ENCODE measurements at regions not wholly inside any gene's neighbourhood (a gene's known extent, or its start where the extent isn't known, plus 50 kb on each side); places are given as distances from the start of the nearest gene placed in this dataset.

DNA sequence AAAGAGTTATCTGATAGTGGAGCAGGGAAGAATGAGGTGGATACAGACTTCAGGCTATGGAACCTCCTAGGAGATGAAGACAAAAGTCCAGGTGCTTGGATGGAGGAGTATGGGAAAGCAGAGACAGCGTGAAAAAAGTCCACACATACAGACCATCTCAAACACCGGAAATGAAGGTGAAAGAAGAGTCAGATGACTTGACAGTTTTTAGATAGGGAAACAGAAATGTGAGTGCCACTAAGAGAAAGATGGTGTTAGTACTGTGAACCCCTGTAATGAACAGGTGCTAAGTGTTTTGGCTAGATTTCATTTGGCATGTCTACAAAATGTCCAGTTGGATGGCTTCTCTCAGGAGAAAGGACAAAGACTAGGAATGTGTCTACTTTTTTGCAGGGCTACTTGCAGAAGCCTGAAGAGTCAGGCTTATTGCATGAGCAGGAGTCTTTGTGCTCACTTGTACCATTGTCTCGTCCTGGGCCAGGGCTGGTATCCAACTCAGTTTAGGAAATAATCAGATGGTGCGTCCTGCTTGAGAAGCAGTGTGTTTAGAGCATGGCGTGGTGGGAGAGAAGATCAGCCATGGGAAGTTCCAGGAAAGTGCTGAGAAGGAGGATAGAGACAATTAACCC is 90.6 kb upstream of the STARD4 start:
- H3K27me3 Mint-ChIP-seq (ENCODE audit: low read depth): no peaks in the 10 kb centered on the region
- POLR2A ChIA-PET: no interaction called here

GRCh38 chr5:111598996-111599395 is 86.7 kb upstream of the STARD4 start:
- H3K36me3 Mint-ChIP-seq: no peaks in the 10 kb centered on the region
- TF ChIP-seq, protein P1, sequence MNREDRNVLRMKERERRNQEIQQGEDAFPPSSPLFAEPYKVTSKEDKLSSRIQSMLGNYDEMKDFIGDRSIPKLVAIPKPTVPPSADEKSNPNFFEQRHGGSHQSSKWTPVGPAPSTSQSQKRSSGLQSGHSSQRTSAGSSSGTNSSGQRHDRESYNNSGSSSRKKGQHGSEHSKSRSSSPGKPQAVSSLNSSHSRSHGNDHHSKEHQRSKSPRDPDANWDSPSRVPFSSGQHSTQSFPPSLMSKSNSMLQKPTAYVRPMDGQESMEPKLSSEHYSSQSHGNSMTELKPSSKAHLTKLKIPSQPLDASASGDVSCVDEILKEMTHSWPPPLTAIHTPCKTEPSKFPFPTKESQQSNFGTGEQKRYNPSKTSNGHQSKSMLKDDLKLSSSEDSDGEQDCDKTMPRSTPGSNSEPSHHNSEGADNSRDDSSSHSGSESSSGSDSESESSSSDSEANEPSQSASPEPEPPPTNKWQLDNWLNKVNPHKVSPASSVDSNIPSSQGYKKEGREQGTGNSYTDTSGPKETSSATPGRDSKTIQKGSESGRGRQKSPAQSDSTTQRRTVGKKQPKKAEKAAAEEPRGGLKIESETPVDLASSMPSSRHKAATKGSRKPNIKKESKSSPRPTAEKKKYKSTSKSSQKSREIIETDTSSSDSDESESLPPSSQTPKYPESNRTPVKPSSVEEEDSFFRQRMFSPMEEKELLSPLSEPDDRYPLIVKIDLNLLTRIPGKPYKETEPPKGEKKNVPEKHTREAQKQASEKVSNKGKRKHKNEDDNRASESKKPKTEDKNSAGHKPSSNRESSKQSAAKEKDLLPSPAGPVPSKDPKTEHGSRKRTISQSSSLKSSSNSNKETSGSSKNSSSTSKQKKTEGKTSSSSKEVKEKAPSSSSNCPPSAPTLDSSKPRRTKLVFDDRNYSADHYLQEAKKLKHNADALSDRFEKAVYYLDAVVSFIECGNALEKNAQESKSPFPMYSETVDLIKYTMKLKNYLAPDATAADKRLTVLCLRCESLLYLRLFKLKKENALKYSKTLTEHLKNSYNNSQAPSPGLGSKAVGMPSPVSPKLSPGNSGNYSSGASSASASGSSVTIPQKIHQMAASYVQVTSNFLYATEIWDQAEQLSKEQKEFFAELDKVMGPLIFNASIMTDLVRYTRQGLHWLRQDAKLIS (CRISPR knock-in tag; IDR thresholded peaks at IDR 0.05; ENCODE audit: borderline replicate concordance): no peak
- TF ChIP-seq ZNF396 (CRISPR knock-in tag; IDR thresholded peaks at IDR 0.05; ENCODE audit: borderline replicate concordance): no peak
- TF ChIP-seq ERG (CRISPR knock-in tag; IDR thresholded peaks at IDR 0.05): no peak
- no peak for TF ChIP-seq ZNF232 (CRISPR knock-in tag; IDR thresholded peaks at IDR 0.05)
- no peak for TF ChIP-seq SOX15 (CRISPR knock-in tag; IDR thresholded peaks at IDR 0.05)
- no peak for TF ChIP-seq ZBTB21 (CRISPR knock-in tag; IDR thresholded peaks at IDR 0.05; ENCODE audit: borderline replicate concordance)
- TF ChIP-seq JAZF1 (CRISPR knock-in tag; IDR thresholded peaks at IDR 0.05): no peak
- TF ChIP-seq TCF7 (CRISPR knock-in tag; IDR thresholded peaks at IDR 0.05; ENCODE audit: low read depth): no peak
- no peak for TF ChIP-seq FOXJ3 (CRISPR knock-in tag; IDR thresholded peaks at IDR 0.05; ENCODE audit: borderline replicate concordance)
- TF ChIP-seq ZNF317 (CRISPR knock-in tag; IDR thresholded peaks at IDR 0.05; ENCODE audit: borderline replicate concordance, low read depth): no peak
- no peak for TF ChIP-seq E2F1 (CRISPR knock-in tag; IDR thresholded peaks at IDR 0.05)
- TF ChIP-seq TEAD4 (CRISPR knock-in tag; IDR thresholded peaks at IDR 0.05): no peak
- TF ChIP-seq, protein P2, sequence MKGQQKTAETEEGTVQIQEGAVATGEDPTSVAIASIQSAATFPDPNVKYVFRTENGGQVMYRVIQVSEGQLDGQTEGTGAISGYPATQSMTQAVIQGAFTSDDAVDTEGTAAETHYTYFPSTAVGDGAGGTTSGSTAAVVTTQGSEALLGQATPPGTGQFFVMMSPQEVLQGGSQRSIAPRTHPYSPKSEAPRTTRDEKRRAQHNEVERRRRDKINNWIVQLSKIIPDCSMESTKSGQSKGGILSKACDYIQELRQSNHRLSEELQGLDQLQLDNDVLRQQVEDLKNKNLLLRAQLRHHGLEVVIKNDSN (CRISPR knock-in tag; IDR thresholded peaks at IDR 0.05): no peak
- TF ChIP-seq NFATC4 (CRISPR knock-in tag; IDR thresholded peaks at IDR 0.05): no peak
- no peak for TF ChIP-seq OVOL2 (CRISPR knock-in tag; IDR thresholded peaks at IDR 0.05; ENCODE audit: borderline replicate concordance)
- TF ChIP-seq CBFB (CRISPR knock-in tag; IDR thresholded peaks at IDR 0.05; ENCODE audit: low read depth): no peak
- TF ChIP-seq, protein P3, sequence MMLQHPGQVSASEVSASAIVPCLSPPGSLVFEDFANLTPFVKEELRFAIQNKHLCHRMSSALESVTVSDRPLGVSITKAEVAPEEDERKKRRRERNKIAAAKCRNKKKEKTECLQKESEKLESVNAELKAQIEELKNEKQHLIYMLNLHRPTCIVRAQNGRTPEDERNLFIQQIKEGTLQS (CRISPR knock-in tag; conservative IDR thresholded peaks at IDR 0.05): no peak
- ATAC-seq (no peak), DNase-seq (ENCODE audit: low spot score) (no peak)
- H3K9me3 Mint-ChIP-seq: no peaks in the 10 kb centered on the region; the same call in none of the 2 replicates
- no peaks in the 10 kb centered on the region for H3K27me3 Mint-ChIP-seq (ENCODE audit: low read depth)
- H3K4me1 Mint-ChIP-seq: peaks cover 16% of the 10 kb centered on the region
- POLR2A ChIA-PET: no interaction called here
- CTCF ChIA-PET: interaction anchor here (1.5 kb wide), 1 partner anchor 68 kb away, joined by 4 read pairs; no protein-coding TSS in a partner anchor
- H3K4me3 Mint-ChIP-seq: no peak overlapping the region
- H3K27ac Mint-ChIP-seq: no peak overlapping the region

More for the DNA sequence above, 90.6 kb upstream of the STARD4 start:
- Mint-ChIP-seq H3K36me3 (no peaks in the 10 kb centered on the region), H3K4me1 (peaks cover 16% of the 10 kb centered on the region), H3K4me3 (no peak overlapping the region), H3K27ac (no peak overlapping the region), H3K9me3 (no peaks in the 10 kb centered on the region; the same call in none of the 2 replicates)
- no peak for TF ChIP-seq ZSCAN18 (CRISPR knock-in tag; IDR thresholded peaks at IDR 0.05)
- ATAC-seq (no peak), DNase-seq (ENCODE audit: low spot score) (no peak)
- CTCF ChIA-PET: no interaction called here
